OCI-LY1 (cell line): ENCODE measurements at regions not wholly inside any gene's neighbourhood (a gene's known extent, or its start where the extent isn't known, plus 50 kb on each side); places are given as distances from the start of the nearest gene placed in this dataset.

ENCODE experiments used
- H2AFZ ChIP-seq: fragments of 200-600 bp; sonication (generic), shearing (Covaris generic); 2 replicates; pipeline ENCODE4 v1.6.0; 2014; ENCODE audit warnings: antibody characterized with exemption, mild to moderate bottlenecking, low read length
- H3F3A ChIP-seq: fragments of 200-600 bp; sonication (generic), shearing (Covaris generic); 2 replicates; pipeline ENCODE4 v1.6.0; 2014; ENCODE audit warnings: mild to moderate bottlenecking, antibody characterized with exemption, low read length, moderate library complexity; ENCODE audit not compliant: insufficient read depth
- H3K27ac ChIP-seq: fragments of 200-600 bp; sonication (generic); 2 replicates; pipeline ENCODE4 v1.5.1; 2014; ENCODE audit warnings: low read length, mixed run types, mild to moderate bottlenecking, low read depth; ENCODE audit not compliant: poor library complexity, severe bottlenecking
- H3K27me3 ChIP-seq: fragments of 200-600 bp; sonication (generic); 2 replicates; pipeline ENCODE4 v1.6.0; 2014; ENCODE audit warnings: antibody characterized with exemption, mild to moderate bottlenecking, low read length, moderate library complexity; ENCODE audit not compliant: insufficient read depth
- H3K36me3 ChIP-seq: fragments of 200-600 bp; sonication (generic); 2 replicates; pipeline ENCODE4 v1.6.1; 2014; ENCODE audit warnings: mild to moderate bottlenecking, antibody characterized with exemption, low read length, moderate library complexity, mixed read lengths; ENCODE audit not compliant: insufficient read depth
- H3K4me1 ChIP-seq: fragments of 200-600 bp; sonication (generic); 2 replicates; pipeline ENCODE4 v1.5.1; 2014; ENCODE audit warnings: mild to moderate bottlenecking, low read length, moderate library complexity; ENCODE audit not compliant: insufficient read depth, severe bottlenecking
- H3K4me2 ChIP-seq: fragments of 200-600 bp; sonication (generic), shearing (Covaris generic); 2 replicates; pipeline ENCODE4 v1.6.1; 2014; ENCODE audit warnings: low read length
- H3K4me3 ChIP-seq: fragments of 200-600 bp; sonication (generic); 2 replicates; pipeline ENCODE4 v1.5.1; 2014; ENCODE audit warnings: low read length, low read depth, mild to moderate bottlenecking, mixed read lengths; ENCODE audit not compliant: poor library complexity, severe bottlenecking
- H3K79me2 ChIP-seq: fragments of 200-600 bp; shearing (Covaris generic); 2 replicates; pipeline ENCODE4 v1.6.1; 2016; ENCODE audit warnings: mixed run types, low read length, mixed read lengths; ENCODE audit not compliant: insufficient read depth
- H3K9ac ChIP-seq: fragments of 200-600 bp; sonication (generic), shearing (Covaris generic); 2 replicates; pipeline ENCODE4 v1.6.1; 2014; ENCODE audit warnings: mild to moderate bottlenecking, low read length, mixed read lengths
- H3K9me2 ChIP-seq: fragments of 200-600 bp; sonication (generic), shearing (Covaris generic); 2 replicates; pipeline ENCODE4 v1.6.1; 2014; ENCODE audit warnings: low read depth, mild to moderate bottlenecking, low read length, mixed read lengths
- H3K9me3 ChIP-seq: fragments of 200-600 bp; shearing (Covaris generic); 2 replicates; pipeline ENCODE4 v1.6.1; 2014; ENCODE audit warnings: low read length, mixed read lengths
- H4K20me1 ChIP-seq: fragments of 200-600 bp; sonication (generic), shearing (Covaris generic); 2 replicates; pipeline ENCODE4 v1.6.0; 2016; ENCODE audit warnings: mild to moderate bottlenecking, low read length; ENCODE audit not compliant: insufficient read depth
- EZH2 ChIP-seq: fragments of 200-600 bp; sonication (generic), shearing (Covaris generic); IDR thresholded peaks from 2 replicates; pipeline ENCODE4 v1.8.0; 2017; ENCODE audit warnings: borderline replicate concordance, mixed run types, mild to moderate bottlenecking, antibody characterized with exemption, low read length, moderate library complexity, mixed read lengths
- TF ChIP-seq, protein P1 (sequence below): fragments of 200-600 bp; sonication (generic), shearing (Covaris generic); IDR thresholded peaks from 2 replicates; pipeline ENCODE4 v1.5.1; 2017; ENCODE audit warnings: mild to moderate bottlenecking, antibody characterized with exemption, low read length, moderate library complexity, mixed read lengths

DNA sequence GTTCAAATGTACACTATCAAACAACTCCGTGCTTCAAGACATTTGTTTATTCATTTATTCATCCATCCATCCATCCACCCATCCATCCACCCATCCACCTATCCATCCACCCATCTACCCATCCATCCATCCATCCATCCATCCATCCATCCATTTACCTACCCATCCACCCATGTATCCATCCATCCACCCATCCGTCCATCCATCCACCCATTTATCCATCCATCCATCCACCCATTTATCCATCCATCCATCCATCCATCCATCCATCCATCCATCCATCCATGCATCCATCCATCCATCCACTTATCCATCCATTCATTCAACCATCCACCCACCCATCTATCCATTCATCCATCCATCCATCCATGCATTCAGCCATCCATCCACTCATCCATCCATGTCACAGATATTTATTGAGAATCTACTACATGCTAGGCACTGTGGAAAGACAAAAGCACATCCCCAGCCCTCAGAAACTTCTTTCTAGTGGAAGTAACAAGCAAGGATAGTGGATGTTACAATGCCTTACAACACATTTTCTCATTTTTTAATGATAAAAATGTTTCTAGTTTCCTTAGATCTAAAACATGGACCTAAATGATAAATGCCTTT lies 237.6 kb downstream of the ZNF536 start:
- Histone ChIP-seq H3K9me3 (no peaks in the 10 kb centered on the region), H3K4me1 (no peaks in the 10 kb centered on the region), H3K27ac (no peak overlapping the region), H2AFZ (no peak overlapping the region), H3K4me3 (no peak overlapping the region), H3K9ac (no peak overlapping the region), H3K36me3 (no peaks in the 10 kb centered on the region), H3K9me2 (no peaks in the 10 kb centered on the region), H3K4me2 (no peak overlapping the region), H3F3A (no peaks in the 10 kb centered on the region), H3K27me3 (peaks cover 3% of the 10 kb centered on the region; the same call in 1 of the 2 replicates), H4K20me1 (no peaks in the 10 kb centered on the region), H3K79me2 (no peaks in the 10 kb centered on the region)
- no peak for TF ChIP-seq EZH2
- TF ChIP-seq, protein P1, sequence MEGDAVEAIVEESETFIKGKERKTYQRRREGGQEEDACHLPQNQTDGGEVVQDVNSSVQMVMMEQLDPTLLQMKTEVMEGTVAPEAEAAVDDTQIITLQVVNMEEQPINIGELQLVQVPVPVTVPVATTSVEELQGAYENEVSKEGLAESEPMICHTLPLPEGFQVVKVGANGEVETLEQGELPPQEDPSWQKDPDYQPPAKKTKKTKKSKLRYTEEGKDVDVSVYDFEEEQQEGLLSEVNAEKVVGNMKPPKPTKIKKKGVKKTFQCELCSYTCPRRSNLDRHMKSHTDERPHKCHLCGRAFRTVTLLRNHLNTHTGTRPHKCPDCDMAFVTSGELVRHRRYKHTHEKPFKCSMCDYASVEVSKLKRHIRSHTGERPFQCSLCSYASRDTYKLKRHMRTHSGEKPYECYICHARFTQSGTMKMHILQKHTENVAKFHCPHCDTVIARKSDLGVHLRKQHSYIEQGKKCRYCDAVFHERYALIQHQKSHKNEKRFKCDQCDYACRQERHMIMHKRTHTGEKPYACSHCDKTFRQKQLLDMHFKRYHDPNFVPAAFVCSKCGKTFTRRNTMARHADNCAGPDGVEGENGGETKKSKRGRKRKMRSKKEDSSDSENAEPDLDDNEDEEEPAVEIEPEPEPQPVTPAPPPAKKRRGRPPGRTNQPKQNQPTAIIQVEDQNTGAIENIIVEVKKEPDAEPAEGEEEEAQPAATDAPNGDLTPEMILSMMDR = no peak

DNA sequence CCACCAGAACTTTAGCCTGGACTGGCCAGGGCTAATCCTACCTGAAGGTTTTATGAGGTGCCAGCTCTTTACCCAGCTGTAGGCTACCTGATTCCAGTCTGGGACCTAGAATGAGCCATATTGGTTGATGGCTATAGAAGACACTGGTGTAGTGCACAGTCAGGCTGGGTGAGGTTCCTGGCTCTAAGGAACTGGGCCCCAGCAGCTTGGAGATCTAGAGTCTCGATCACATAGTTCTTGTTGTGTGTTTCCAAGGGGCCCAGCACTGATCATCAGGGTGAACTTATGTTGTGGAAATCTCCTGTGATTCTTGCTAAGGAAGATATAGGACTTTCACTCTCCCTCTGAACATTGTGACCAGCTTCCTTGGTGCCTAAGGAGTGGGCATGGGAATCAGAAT lies 236.3 kb downstream of the ZNF536 start:
- Histone ChIP-seq H3K36me3 (no peaks in the 10 kb centered on the region), H3K27me3 (peaks cover 3% of the 10 kb centered on the region; the same call in 1 of the 2 replicates), H3K79me2 (no peaks in the 10 kb centered on the region), H4K20me1 (no peaks in the 10 kb centered on the region), H3K27ac (no peak overlapping the region), H2AFZ (no peak overlapping the region), H3K9me3 (no peaks in the 10 kb centered on the region), H3F3A (no peaks in the 10 kb centered on the region), H3K4me1 (no peaks in the 10 kb centered on the region), H3K9ac (no peak overlapping the region), H3K4me3 (no peak overlapping the region), H3K4me2 (no peak overlapping the region), H3K9me2 (no peaks in the 10 kb centered on the region)
- TF ChIP-seq, protein P1 = no peak
- TF ChIP-seq EZH2 = no peak
